GM15510 (cell line): ENCODE measurements at regions not wholly inside any gene's neighbourhood (a gene's known extent, or its start where the extent isn't known, plus 50 kb on each side); places are given as distances from the start of the nearest gene placed in this dataset.

ENCODE experiments used
- POLR2A ChIP-seq: IDR thresholded peaks from 3 replicates; pipeline ENCODE4 v1.6.1; 2011; ENCODE audit warnings: borderline replicate concordance; ENCODE audit not compliant: insufficient read length; ENCODE audit errors: extremely low read depth

GRCh38 chr6:15911753-15912504 is 217.0 kb upstream of the MYLIP start:
- no peak for TF ChIP-seq POLR2A

GRCh38 chr6:15909290-15910070 is 219.4 kb upstream of the MYLIP start:
- no peak for TF ChIP-seq POLR2A

GRCh38 chr6:15908871-15909270 is 220.0 kb upstream of the MYLIP start:
- no peak for TF ChIP-seq POLR2A

- no peak for TF ChIP-seq POLR2A
Observed at GRCh38 chr6:15907914-15908518, 220.9 kb upstream of the MYLIP start.

GRCh38 chr6:15906420-15907016 is 222.4 kb upstream of the MYLIP start:
- TF ChIP-seq POLR2A: no peak

- no peak for TF ChIP-seq POLR2A
Observed at GRCh38 chr6:15905488-15906419, 223.1 kb upstream of the MYLIP start.

GRCh38 chr6:15904651-15905376 is 224.1 kb upstream of the MYLIP start:
- no peak for TF ChIP-seq POLR2A

GRCh38 chr6:15901141-15902115 is 227.5 kb upstream of the MYLIP start:
- peak; percentile 14 for TF ChIP-seq POLR2A

- TF ChIP-seq POLR2A: no peak
Observed at GRCh38 chr6:15898693-15899092, 230.2 kb upstream of the MYLIP start.

GRCh38 chr6:15897063-15897876 is 231.6 kb upstream of the MYLIP start:
- no peak for TF ChIP-seq POLR2A

GRCh38 chr6:15894973-15895725 is 232.3 kb upstream of the DTNBP1 start:
- TF ChIP-seq POLR2A: no peak
